ENCODE measurements at regions not wholly inside any gene's neighbourhood (a gene's known extent, or its start where the extent isn't known, plus 50 kb on each side); places are given as distances from the start of the nearest gene placed in this dataset.

GRCh38 chr12:61070640-61071414 lies 1189.4 kb upstream of the USP15 start:
- DNase-seq (ENCODE audit: low spot score) = no peak

GRCh38 chr12:61072717-61073116 lies 1187.5 kb upstream of the USP15 start:
- H3K27ac Mint-ChIP-seq = no peak overlapping the region
- H3K9me3 ChIP-seq (ENCODE audit: low read depth) = no peaks in the 10 kb centered on the region
- no peak overlapping the region for H2AFZ ChIP-seq (replicated peaks)
- H3K4me3 Mint-ChIP-seq = no peak overlapping the region
- H3K27ac ChIP-seq = no peak overlapping the region
- H3K4me1 ChIP-seq = no peaks in the 10 kb centered on the region
- no peaks in the 10 kb centered on the region for H4K20me1 ChIP-seq (ENCODE audit: low read depth)
- no peaks in the 10 kb centered on the region for H3F3A ChIP-seq (ENCODE audit: low read depth)
- no peaks in the 10 kb centered on the region for H3K27me3 ChIP-seq
- H3K4me1 Mint-ChIP-seq = no peaks in the 10 kb centered on the region
- H3K36me3 Mint-ChIP-seq = no peaks in the 10 kb centered on the region
- no peak overlapping the region for H3K4me3 ChIP-seq
- no peaks in the 10 kb centered on the region for H3K9me3 Mint-ChIP-seq
- TF ChIP-seq CTCF (IDR thresholded peaks at IDR 0.05) = no peak
- no peak for TF ChIP-seq EZH2 (IDR thresholded peaks at IDR 0.05)
- no peak for TF ChIP-seq EZH2phosphoT487 (IDR thresholded peaks at IDR 0.05)
- DNase-seq (ENCODE audit: low spot score) = no peak
- no peaks in the 10 kb centered on the region for H3K36me3 ChIP-seq
- no peak overlapping the region for H3K4me2 ChIP-seq
- no peaks in the 10 kb centered on the region for H3K27me3 Mint-ChIP-seq (ENCODE audit: insufficient read depth, low read depth)
- no peaks in the 10 kb centered on the region for H3K79me2 ChIP-seq (ENCODE audit: low read depth)
- no peak overlapping the region for H3K9ac ChIP-seq

More at GRCh38 chr12:61070640-61071414, 1189.4 kb upstream of the USP15 start:
- Mint-ChIP-seq H3K36me3 (no peaks in the 10 kb centered on the region), H3K27ac (no peak overlapping the region), H3K4me1 (no peaks in the 10 kb centered on the region), H3K4me3 (no peak overlapping the region), H3K9me3 (no peaks in the 10 kb centered on the region), H3K27me3 (ENCODE audit: insufficient read depth, low read depth) (no peaks in the 10 kb centered on the region)
- no peaks in the 10 kb centered on the region for H4K20me1 ChIP-seq (ENCODE audit: low read depth)
- H3K27ac ChIP-seq = no peak overlapping the region
- H2AFZ ChIP-seq (replicated peaks) = no peak overlapping the region
- no peaks in the 10 kb centered on the region for H3K27me3 ChIP-seq
- H3K36me3 ChIP-seq = no peaks in the 10 kb centered on the region
- H3K9ac ChIP-seq = no peak overlapping the region
- no peaks in the 10 kb centered on the region for H3K79me2 ChIP-seq (ENCODE audit: low read depth)
- H3K4me2 ChIP-seq = no peak overlapping the region
- TF ChIP-seq EZH2phosphoT487 (IDR thresholded peaks at IDR 0.05) (no peak), CTCF (IDR thresholded peaks at IDR 0.05) (no peak), EZH2 (IDR thresholded peaks at IDR 0.05) (no peak)
- H3K4me3 ChIP-seq = no peak overlapping the region
- H3F3A ChIP-seq (ENCODE audit: low read depth) = no peaks in the 10 kb centered on the region
- no peaks in the 10 kb centered on the region for H3K4me1 ChIP-seq
- H3K9me3 ChIP-seq (ENCODE audit: low read depth) = no peaks in the 10 kb centered on the region

GRCh38 chr12:61095111-61095510 lies 1165.1 kb upstream of the USP15 start:
- Histone ChIP-seq H3K9me3 (ENCODE audit: low read depth) (no peaks in the 10 kb centered on the region), H3K9ac (no peak overlapping the region), H4K20me1 (ENCODE audit: low read depth) (no peaks in the 10 kb centered on the region), H2AFZ (replicated peaks) (no peak overlapping the region), H3K4me2 (no peak overlapping the region), H3K4me3 (no peak overlapping the region), H3K27me3 (no peaks in the 10 kb centered on the region), H3K27ac (no peak overlapping the region), H3K36me3 (no peaks in the 10 kb centered on the region), H3F3A (ENCODE audit: low read depth) (no peaks in the 10 kb centered on the region), H3K4me1 (peaks cover 2% of the 10 kb centered on the region), H3K79me2 (ENCODE audit: low read depth) (no peaks in the 10 kb centered on the region)
- Mint-ChIP-seq H3K4me1 (no peaks in the 10 kb centered on the region), H3K36me3 (no peaks in the 10 kb centered on the region), H3K9me3 (no peaks in the 10 kb centered on the region), H3K27ac (no peak overlapping the region), H3K4me3 (no peak overlapping the region), H3K27me3 (ENCODE audit: insufficient read depth, low read depth) (no peaks in the 10 kb centered on the region)
- TF ChIP-seq EZH2 (IDR thresholded peaks at IDR 0.05) = no peak
- no peak for TF ChIP-seq EZH2phosphoT487 (IDR thresholded peaks at IDR 0.05)
- TF ChIP-seq CTCF (IDR thresholded peaks at IDR 0.05) = no peak
- no peak for DNase-seq (ENCODE audit: low spot score)
